ENCODE measurements at regions not wholly inside any gene's neighbourhood (a gene's known extent, or its start where the extent isn't known, plus 50 kb on each side); places are given as distances from the start of the nearest gene placed in this dataset.

DNA sequence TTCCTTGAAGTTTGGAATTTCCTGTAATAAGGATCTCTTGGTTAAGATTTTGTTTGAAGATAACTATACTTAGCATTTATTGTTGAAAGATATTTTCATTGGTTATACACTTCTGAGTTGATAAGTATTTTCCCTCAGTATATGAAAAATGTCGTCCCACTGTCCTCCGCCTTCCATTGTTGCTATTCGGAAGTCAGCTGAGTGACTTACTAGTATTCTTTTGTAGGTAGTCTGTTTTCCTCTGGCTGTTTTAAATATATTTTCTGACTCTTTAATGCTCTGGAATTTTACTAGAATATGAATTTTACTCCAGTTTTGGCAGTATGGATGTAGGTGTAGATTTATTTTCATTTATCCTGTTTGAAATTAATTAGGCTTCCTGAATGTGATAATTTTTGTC, 498.7 kb upstream of the NFIA start:
- Histone ChIP-seq H3K79me2 (ENCODE audit: low read depth) (no peaks in the 10 kb centered on the region), H3K36me3 (ENCODE audit: low read depth) (no peaks in the 10 kb centered on the region), H3K4me3 (no peak overlapping the region), H3K4me2 (no peak overlapping the region), H3K27ac (no peak overlapping the region), H3K9me2 (ENCODE audit: insufficient read depth) (no peaks in the 10 kb centered on the region), H3K9me3 (ENCODE audit: insufficient read depth, low read depth) (peaks cover 3% of the 10 kb centered on the region; the same call in 1 of the 2 replicates), H2AFZ (no peak overlapping the region), H3K4me1 (replicated peaks; ENCODE audit: insufficient read depth) (no peaks in the 10 kb centered on the region), H3K27me3 (ENCODE audit: insufficient read depth, low read depth) (no peaks in the 10 kb centered on the region), H4K20me1 (ENCODE audit: insufficient read depth) (no peaks in the 10 kb centered on the region), H3F3A (ENCODE audit: insufficient read depth, low read depth) (no peaks in the 10 kb centered on the region)
- ChIA-PET POLR2A (ENCODE audit: unreplicated experiment) (no interaction called here), CTCF (no interaction called here)
- TF ChIP-seq, protein P1, sequence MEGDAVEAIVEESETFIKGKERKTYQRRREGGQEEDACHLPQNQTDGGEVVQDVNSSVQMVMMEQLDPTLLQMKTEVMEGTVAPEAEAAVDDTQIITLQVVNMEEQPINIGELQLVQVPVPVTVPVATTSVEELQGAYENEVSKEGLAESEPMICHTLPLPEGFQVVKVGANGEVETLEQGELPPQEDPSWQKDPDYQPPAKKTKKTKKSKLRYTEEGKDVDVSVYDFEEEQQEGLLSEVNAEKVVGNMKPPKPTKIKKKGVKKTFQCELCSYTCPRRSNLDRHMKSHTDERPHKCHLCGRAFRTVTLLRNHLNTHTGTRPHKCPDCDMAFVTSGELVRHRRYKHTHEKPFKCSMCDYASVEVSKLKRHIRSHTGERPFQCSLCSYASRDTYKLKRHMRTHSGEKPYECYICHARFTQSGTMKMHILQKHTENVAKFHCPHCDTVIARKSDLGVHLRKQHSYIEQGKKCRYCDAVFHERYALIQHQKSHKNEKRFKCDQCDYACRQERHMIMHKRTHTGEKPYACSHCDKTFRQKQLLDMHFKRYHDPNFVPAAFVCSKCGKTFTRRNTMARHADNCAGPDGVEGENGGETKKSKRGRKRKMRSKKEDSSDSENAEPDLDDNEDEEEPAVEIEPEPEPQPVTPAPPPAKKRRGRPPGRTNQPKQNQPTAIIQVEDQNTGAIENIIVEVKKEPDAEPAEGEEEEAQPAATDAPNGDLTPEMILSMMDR (conservative IDR thresholded peaks at IDR 0.05), result no peak
- no peak for TF ChIP-seq EZH2 (IDR thresholded peaks at IDR 0.05; ENCODE audit: low read depth)
- no TSS peak for BruUV-seq (replicated peaks)
- intact Hi-C loops (cut with micrococcal nuclease; ENCODE audit: unreplicated experiment), result no loop called here
- DNase-seq, result no peak

DNA sequence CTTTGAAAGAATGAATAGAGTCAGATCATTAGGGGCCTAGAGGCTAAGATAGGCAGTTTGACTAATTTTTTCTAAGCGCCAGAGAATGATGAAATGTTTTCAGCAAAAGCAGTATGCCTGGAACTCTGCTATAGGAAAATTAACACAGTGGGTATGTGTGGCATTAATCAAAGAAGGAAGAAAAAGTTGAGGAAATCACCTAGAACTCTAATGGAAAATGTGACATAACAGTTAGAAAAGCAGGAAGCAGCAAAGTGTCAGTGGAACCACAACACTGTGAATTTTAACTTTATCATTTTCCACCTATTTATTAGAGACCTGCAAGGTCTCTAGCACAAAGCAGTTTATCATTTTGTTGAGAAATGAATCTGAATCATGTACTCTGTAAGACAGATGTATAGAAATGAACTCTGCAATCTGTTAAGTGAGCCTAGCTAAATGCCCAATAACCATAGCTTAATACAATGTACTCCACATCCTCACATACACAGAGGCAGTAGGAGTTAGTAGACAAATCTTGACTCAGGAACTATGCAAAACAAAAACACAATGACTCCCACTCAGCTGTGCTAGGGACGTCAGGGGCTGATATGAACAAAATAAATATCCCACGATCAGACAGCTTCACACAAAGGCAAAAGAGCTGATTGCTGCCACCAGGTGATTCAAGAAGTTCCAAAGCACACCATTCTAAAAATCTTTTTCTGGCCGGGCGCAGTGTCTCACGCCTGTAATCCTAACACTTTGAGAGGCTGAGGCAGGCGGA, 500.7 kb upstream of the NFIA start:
- TF ChIP-seq, protein P1 (conservative IDR thresholded peaks at IDR 0.05), result no peak
- no peak for TF ChIP-seq EZH2 (IDR thresholded peaks at IDR 0.05; ENCODE audit: low read depth)
- CTCF ChIA-PET, result no interaction called here
- H4K20me1 ChIP-seq (ENCODE audit: insufficient read depth), result no peaks in the 10 kb centered on the region
- no peaks in the 10 kb centered on the region for H3F3A ChIP-seq (ENCODE audit: insufficient read depth, low read depth)
- no peaks in the 10 kb centered on the region for H3K36me3 ChIP-seq (ENCODE audit: low read depth)
- no peak overlapping the region for H3K27ac ChIP-seq
- intact Hi-C loops (cut with micrococcal nuclease; ENCODE audit: unreplicated experiment), result no loop called here
- H3K27me3 ChIP-seq (ENCODE audit: insufficient read depth, low read depth), result no peaks in the 10 kb centered on the region
- DNase-seq, result no peak
- no TSS peak for BruUV-seq (replicated peaks)
- no peaks in the 10 kb centered on the region for H3K79me2 ChIP-seq (ENCODE audit: low read depth)
- H2AFZ ChIP-seq, result no peak overlapping the region
- H3K4me2 ChIP-seq, result no peak overlapping the region
- H3K9me3 ChIP-seq (ENCODE audit: insufficient read depth, low read depth), result peaks cover 3% of the 10 kb centered on the region; the same call in 1 of the 2 replicates
- no peaks in the 10 kb centered on the region for H3K4me1 ChIP-seq (replicated peaks; ENCODE audit: insufficient read depth)
- no peak overlapping the region for H3K4me3 ChIP-seq
- POLR2A ChIA-PET (ENCODE audit: unreplicated experiment), result no interaction called here
- H3K9me2 ChIP-seq (ENCODE audit: insufficient read depth), result no peaks in the 10 kb centered on the region

GRCh38 chr1:60577029-60577428, 503.5 kb upstream of the C1orf87 start:
- no peaks in the 10 kb centered on the region for H3K36me3 ChIP-seq (ENCODE audit: low read depth)
- TF ChIP-seq, protein P1 (conservative IDR thresholded peaks at IDR 0.05), result no peak
- TF ChIP-seq EZH2 (IDR thresholded peaks at IDR 0.05; ENCODE audit: low read depth), result no peak
- no peak overlapping the region for H3K4me2 ChIP-seq
- H2AFZ ChIP-seq, result no peak overlapping the region
- DNase-seq, result no peak
- no TSS peak for BruUV-seq (replicated peaks)
- no peak overlapping the region for H3K27ac ChIP-seq
- no peaks in the 10 kb centered on the region for H3K27me3 ChIP-seq (ENCODE audit: insufficient read depth, low read depth)
- no peaks in the 10 kb centered on the region for H3K79me2 ChIP-seq (ENCODE audit: low read depth)
- POLR2A ChIA-PET (ENCODE audit: unreplicated experiment), result interaction anchor here (0.7 kb wide), 1 partner anchor 207 kb away, joined by 4 read pairs; no protein-coding TSS in a partner anchor
- no peaks in the 10 kb centered on the region for H3K9me3 ChIP-seq (ENCODE audit: insufficient read depth, low read depth)
- CTCF ChIA-PET, result no interaction called here
- intact Hi-C loops (cut with micrococcal nuclease; ENCODE audit: unreplicated experiment), result no loop called here
- H4K20me1 ChIP-seq (ENCODE audit: insufficient read depth), result no peaks in the 10 kb centered on the region
- peaks cover 24% of the 10 kb centered on the region; the same call in 1 of the 2 replicates for H3F3A ChIP-seq (ENCODE audit: insufficient read depth, low read depth)
- no peaks in the 10 kb centered on the region for H3K9me2 ChIP-seq (ENCODE audit: insufficient read depth)
- H3K4me1 ChIP-seq (replicated peaks; ENCODE audit: insufficient read depth), result peaks cover 30% of the 10 kb centered on the region
- H3K4me3 ChIP-seq, result no peak overlapping the region
